GM19035 (cell line): ENCODE measurements at regions not wholly inside any gene's neighbourhood (a gene's known extent, or its start where the extent isn't known, plus 50 kb on each side); places are given as distances from the start of the nearest gene placed in this dataset.
"Not testable (repeated sequence)": the region's sequence is repeated elsewhere in the genome, so short reads cannot be mapped to it uniquely, and the experiment has no call there.

Experiments
- ATAC-seq: cut with Tn5 transposase; IDR thresholded peaks from one replicate; pipeline ENCODE4 v1.9.1; 2021; ENCODE audit not compliant: unreplicated experiment

GRCh38 chrX:7409866-7410265 lies 261.9 kb upstream of the PUDP start:
- ATAC-seq = no peak

DNA sequence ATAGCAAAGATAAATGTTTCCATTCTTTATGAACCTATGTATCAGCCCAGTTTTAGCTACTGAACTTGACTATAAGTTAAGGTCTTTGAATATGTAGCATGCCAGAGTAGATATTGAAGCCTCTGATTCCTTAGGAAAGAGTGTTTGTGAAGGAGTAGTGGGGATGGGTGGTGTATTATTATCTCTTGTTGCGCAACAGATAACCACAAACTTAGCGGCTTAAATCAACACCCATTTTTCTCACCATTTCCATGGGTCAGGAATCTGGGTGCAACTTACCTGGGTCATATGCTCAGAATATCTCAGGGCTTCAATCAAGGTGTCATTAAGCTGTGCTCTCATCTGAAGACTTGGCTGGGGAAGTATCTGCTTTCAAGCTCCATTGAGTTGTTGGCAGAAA lies 251.4 kb upstream of the PUDP start:
- ATAC-seq = no peak

GRCh38 chrX:7390441-7390840 lies 242.5 kb upstream of the PUDP start:
- no peak for ATAC-seq

- no peak for ATAC-seq
Measured at GRCh38 chrX:7389576-7389975, 241.6 kb upstream of the PUDP start.

- ATAC-seq = no peak
Measured at GRCh38 chrX:7385131-7385530, 237.2 kb upstream of the PUDP start.

GRCh38 chrX:7378406-7378805 lies 230.5 kb upstream of the PUDP start:
- ATAC-seq = no peak

- no peak for ATAC-seq
Measured at GRCh38 chrX:7372825-7373525, 225.0 kb upstream of the PUDP start.

GRCh38 chrX:7362111-7362510 lies 214.2 kb upstream of the PUDP start:
- no peak for ATAC-seq

DNA sequence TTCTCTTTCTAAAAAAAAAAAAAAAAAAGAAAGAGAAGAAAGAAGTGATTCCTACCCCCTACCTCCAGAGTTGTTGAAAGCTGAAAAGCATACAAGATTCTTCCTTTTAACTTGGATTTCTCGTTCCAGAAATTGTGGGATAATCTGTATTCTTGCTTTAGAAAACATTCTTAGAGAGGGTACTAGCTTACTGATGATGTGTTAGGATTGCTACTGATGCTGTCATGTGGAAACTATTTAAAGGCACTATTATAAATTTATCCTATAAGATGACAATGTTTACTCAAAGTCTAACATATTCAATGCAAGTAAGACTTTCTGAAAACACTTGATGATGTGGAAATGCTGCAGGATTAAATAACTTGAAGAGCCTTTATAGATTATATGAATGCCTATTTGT lies 204.0 kb upstream of the PUDP start:
- no peak for ATAC-seq

DNA sequence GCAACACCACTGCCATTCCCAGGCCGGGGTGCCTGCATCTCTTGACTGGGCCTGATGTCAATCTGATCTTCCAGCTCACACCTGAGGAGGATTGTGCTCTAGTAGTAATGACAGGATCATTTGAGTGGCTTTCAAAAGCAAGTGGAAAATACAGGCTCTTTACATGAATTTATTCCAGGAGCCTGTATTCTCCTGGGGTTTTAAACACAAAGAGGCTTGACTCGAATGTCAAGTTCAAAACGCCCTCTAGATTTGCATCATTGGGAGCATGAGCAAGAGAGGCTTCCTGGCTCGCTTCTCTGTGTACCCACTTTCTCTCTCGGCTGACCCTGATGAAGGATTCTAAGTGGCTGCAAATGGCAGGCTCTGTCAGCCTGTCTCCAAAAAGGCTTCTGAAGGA lies 199.5 kb upstream of the PUDP start:
- no peak for ATAC-seq

- no peak for ATAC-seq
Measured at GRCh38 chrX:7346021-7346420, 198.1 kb upstream of the PUDP start.

GRCh38 chrX:7343181-7343580 lies 195.2 kb upstream of the PUDP start:
- no peak for ATAC-seq

DNA sequence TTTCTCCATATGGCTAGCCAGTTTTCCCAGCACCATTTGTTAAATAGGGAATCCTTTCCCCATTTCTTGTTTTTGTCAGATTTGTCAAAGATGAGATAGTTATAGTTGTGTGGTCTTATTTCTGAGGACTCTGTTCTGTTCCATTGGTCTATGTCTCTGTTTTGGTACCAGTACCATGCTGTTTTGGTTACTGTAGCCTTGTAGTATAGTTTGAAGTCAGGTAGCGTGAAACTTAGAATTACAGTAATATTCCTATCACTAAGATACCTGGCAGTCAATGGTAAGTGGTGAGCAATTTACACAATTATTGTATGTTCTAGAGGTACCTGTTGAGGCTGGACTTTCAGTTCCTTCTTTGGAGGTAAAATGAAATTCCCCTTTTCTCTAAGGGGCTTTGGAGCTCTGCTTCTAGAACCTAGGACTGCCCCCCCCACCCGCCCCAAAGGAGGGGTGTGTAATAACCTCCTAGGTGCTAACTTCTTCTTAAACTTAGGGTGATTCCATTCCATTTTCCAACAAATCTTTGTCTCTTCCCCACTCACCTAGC lies 187.9 kb upstream of the PUDP start:
- not testable (repeated sequence) for ATAC-seq

- ATAC-seq = no peak
Measured at GRCh38 chrX:7334253-7334935, 186.4 kb upstream of the PUDP start.

GRCh38 chrX:7330971-7331746 lies 183.2 kb upstream of the PUDP start:
- no peak for ATAC-seq

- ATAC-seq = no peak
Measured at GRCh38 chrX:7330556-7330955, 182.6 kb upstream of the PUDP start.

- ATAC-seq = no peak
Measured at GRCh38 chrX:7318661-7319060, 170.7 kb upstream of the PUDP start.

GRCh38 chrX:7318241-7318640 lies 170.3 kb upstream of the PUDP start:
- no peak for ATAC-seq

- ATAC-seq = no peak
Measured at GRCh38 chrX:7316887-7317286, 168.9 kb upstream of the PUDP start.

DNA sequence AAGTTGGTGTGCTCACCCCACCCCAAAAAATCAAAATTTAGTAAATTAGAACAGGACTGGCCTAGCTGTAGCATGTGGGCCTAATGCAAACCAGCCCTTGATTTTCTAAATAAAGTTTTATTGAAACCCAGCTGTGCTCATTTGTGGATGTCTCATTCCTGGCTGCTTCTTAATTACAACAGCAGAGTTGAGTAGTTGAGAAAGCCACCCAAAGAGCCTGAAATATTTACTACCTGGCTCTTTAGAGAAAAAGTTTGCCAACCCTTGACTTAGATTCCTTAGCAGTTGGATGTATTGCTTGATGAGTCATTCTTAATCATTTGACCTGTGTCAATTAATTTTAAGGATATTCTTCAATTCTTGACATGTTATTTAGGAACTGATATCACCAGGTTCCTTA lies 168.3 kb upstream of the PUDP start:
- no peak for ATAC-seq

DNA sequence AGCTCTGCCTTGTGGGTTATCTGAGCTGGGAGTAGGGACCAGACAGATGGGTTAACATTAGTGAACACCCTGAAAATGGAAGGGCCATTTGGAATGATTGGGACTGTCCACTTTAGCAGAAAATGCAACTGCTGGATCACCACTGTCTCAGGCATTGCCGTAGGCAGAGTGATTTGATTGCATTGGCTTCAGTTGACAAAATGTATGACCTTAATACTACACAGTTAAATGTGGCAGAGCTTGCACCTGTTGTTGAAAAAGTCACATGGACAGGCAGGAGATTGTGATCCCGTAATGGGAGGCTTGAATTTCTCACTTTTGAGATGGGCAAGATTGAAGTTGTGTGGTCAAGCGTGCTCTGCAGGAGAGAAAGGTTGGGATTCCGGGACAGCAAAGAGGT lies 166.5 kb upstream of the PUDP start:
- ATAC-seq = no peak

DNA sequence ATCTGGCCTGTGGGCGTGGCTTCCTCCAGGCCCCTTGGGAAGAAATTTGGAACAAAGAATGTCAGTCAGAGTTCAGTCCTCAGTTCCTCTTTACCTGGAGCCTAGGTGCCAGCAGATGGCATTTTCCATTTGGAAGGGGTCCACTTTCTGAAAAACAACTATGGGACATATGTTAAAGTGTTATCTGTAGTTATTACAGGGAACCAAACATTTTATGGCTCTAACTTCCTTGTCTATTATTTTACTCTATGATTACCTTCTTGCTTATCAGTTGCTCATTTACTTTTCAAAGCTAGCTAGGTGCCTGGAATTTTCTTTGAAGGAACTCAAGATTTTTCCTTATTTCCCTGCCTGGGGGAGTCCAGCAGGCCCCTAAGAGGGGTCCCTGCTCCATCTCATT lies 159.8 kb upstream of the PUDP start:
- no peak for ATAC-seq
